GM12891 (cell line): ENCODE measurements at regions not wholly inside any gene's neighbourhood (a gene's known extent, or its start where the extent isn't known, plus 50 kb on each side); places are given as distances from the start of the nearest gene placed in this dataset.
A peak's percentile ranks its signal among the peaks of the same experiment; 100 is the strongest.

ENCODE experiments used
- DNase-seq: peaks from one replicate; pipeline ENCODE4 v3.0.0; 2011; ENCODE audit warnings: low spot score; ENCODE audit not compliant: insufficient read length
- FAIRE-seq: peaks from 2 replicates; lab custom pipeline; 2011; peaks lifted over from hg19 to GRCh38; lab: Jason Lieb, UNC
- PAX5 ChIP-seq: IDR thresholded peaks from 2 replicates; pipeline ENCODE4 v1.6.1; 2011; ENCODE audit warnings: low read length, moderate library complexity, mild to moderate bottlenecking; ENCODE audit not compliant: insufficient read depth, severe bottlenecking
- POLR2A ChIP-seq: IDR thresholded peaks from 2 replicates; pipeline ENCODE4 v1.6.1; 2011; ENCODE audit warnings: low read depth, low read length, control low read depth
- POLR2AphosphoS5 ChIP-seq: IDR thresholded peaks from 2 replicates; pipeline ENCODE4 v1.6.1; 2011; ENCODE audit warnings: low read depth, low read length, control low read depth
- POU2F2 ChIP-seq: IDR thresholded peaks from 2 replicates; pipeline ENCODE4 v1.6.1; 2011; ENCODE audit warnings: low read depth, mild to moderate bottlenecking, control low read depth, low read length, moderate library complexity
- SPI1 ChIP-seq: IDR thresholded peaks from 2 replicates; pipeline ENCODE4 v1.6.1; 2011; ENCODE audit warnings: low read depth, low read length, control low read depth
- TAF1 ChIP-seq: IDR thresholded peaks from 2 replicates; pipeline ENCODE4 v1.6.1; 2011; ENCODE audit warnings: low read depth, low read length, control low read depth

DNA sequence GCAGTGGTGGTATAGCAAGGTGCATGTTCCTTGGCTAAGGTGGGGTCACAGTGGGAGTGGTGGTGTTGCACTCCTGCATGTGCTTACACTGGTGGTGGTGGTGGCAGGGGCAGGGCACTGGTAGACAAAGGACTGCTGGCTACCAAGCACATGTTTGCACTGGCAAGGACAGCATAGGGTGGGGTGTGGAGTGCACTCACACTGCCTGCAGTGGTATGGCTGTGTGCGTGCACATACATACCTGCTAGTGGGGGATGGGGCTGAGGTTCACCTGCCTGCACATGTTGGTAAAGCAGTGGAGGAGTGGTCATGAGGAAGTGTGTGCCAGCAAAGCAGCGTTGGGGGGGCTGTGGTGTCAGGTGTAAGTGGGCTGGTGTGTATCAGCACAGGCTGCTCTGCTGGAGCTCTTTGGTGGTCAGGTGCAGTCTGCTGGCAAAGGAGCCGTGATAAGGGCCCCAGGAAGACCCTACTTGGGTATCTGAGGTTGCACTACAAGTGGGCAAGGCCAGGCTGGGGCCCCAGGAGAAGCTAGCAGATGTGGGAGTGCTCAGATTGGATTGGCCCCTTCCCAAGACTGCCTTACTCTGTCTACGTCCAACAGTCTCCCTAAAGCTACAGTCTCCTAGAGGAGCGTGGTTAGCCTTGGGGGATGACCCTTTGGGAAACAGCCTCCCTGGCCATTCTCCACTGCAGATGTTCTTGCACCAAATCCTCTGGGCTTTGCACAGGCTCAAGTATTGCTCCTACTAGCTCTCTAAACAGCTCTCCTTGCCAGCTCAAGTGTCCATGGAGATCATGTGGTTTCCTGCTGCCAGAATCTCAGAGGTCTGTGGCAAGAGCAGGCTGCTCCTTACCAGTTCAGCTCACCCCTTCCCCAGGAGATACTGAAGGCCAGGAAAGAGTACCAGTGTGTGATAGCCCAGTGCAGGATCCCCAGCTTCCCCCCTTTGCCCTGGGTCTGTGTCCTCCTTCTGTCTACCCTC lies 486.3 kb upstream of the PABPC4L start:
- TF ChIP-seq POLR2AphosphoS5 (no peak), PAX5 (no peak), POLR2A (no peak), POU2F2 (no peak), TAF1 (no peak), SPI1 (no peak)
- FAIRE-seq (no peak), DNase-seq (no peak)

DNA sequence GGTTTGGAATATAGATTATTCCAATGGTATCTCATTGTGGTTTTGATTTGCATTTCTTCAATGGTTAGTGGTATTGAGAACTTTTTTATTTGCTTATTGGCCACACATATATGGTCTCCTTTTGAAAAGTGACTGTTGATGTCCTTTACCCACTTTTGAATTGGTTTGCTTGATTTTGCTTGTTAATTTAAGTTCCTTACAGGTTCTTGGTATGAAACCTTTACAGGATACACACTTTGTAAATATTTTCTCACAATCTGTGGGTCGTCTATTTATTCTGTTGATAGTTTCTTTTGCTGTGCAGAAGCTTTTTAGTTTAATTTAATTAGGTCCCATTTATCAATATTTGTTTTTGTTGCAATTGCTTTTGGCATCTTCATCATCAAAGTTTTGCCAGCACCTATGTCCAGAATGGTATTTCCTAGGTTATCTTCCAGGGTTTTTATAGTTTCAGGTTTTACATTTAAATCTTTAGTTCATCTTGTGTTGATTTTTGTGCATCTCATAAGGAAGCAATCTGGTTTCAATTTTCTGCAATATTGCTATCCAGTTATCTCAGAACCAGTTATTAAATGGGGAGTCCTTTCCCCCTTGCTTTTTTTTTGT lies 475.7 kb upstream of the PABPC4L start:
- no peak for DNase-seq
- TF ChIP-seq POU2F2, result no peak
- TF ChIP-seq TAF1, result no peak
- no peak for TF ChIP-seq PAX5
- no peak for TF ChIP-seq POLR2A
- TF ChIP-seq POLR2AphosphoS5, result no peak
- no peak for TF ChIP-seq SPI1
- no peak for FAIRE-seq

DNA sequence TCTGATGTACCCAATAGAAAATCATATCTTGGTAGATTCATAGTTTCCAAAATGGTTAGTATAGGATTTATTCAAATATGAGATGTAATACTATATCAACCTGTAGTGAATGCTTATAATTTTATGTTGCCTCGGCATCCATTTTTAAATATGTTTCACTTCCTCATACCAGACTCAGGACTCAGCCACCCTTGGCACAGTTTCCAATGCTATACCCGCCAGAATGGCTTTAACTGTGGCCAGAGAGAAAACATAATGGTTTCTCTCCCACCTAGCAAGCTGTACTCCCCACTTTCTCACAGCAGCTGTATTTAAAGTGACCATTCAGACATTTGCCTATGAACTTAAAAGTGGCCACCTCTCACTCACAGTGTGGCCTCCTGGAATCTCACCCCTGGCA lies 466.6 kb upstream of the PABPC4L start:
- FAIRE-seq (no peak), DNase-seq (no peak)
- TF ChIP-seq SPI1, result peak; percentile 62; the same call in 1 of the 2 replicates
- no peak for TF ChIP-seq PAX5

DNA sequence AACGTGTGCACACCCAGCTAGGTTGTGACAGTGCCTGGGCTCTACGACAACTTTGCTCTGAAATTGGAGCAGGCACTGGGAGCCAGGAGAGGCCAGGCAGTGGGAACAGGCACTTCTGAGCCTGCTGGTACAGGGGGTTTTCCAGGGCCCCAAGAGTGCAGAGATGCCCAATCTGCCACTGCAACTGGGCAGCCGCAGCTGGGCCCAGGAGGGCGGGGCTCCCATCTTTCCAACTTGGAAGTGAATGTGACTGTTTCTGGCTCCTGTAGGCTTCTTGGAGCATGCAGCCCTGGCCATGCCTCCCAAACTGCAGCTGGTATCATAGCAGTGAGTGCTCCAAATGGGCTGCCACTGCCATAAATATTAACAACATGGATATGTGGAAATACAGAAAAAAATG lies 465.1 kb upstream of the PABPC4L start:
- no peak for TF ChIP-seq POLR2AphosphoS5
- no peak for TF ChIP-seq POU2F2
- TF ChIP-seq SPI1, result no peak
- TF ChIP-seq TAF1, result no peak
- TF ChIP-seq POLR2A, result no peak
- TF ChIP-seq PAX5, result no peak
- DNase-seq (no peak), FAIRE-seq (no peak)

DNA sequence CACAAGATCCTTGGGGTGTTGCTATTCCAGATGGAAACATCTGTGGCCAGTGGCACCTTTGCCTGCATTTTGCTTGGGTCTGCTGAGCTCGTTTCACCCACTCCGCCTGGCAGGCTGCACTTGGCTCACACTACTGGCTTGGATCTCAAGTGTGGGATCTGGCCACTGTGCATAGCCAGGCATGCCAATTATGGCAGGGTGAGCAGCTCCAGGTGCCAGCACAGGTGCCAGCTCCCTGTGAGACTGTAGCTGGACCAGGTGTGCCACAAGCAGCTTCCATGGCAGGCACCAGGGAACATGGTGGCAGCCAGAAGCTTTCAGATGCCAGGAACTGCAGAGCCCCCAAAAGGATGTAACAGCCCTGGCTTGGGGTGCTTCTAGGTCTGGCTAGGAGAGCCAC lies 463.8 kb upstream of the PABPC4L start:
- no peak for FAIRE-seq
- DNase-seq, result no peak
- TF ChIP-seq SPI1 (no peak), POU2F2 (no peak), POLR2AphosphoS5 (no peak), PAX5 (no peak), POLR2A (no peak), TAF1 (no peak)

DNA sequence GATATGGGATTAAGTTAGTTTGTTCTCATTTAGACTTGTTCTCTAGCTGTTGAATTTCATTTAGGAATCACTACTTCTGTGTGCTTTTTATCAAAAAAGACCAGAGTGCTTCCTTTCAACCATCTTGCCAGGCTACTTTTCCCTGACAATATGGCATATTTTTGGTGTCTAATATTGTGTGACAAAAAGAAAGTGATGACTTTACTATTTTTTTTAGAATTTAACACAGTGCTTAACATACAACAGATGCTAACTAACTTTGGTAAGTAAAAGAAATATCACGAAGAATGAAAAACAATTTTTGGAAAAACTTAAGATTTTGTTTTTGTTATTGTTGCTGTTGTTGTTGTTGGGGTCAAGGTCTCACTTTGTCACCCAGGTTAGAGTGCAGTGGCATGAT lies 462.2 kb upstream of the PABPC4L start:
- FAIRE-seq (no peak), DNase-seq (no peak)
- no peak for TF ChIP-seq POLR2AphosphoS5
- no peak for TF ChIP-seq TAF1
- no peak for TF ChIP-seq PAX5
- no peak for TF ChIP-seq SPI1
- no peak for TF ChIP-seq POLR2A

DNA sequence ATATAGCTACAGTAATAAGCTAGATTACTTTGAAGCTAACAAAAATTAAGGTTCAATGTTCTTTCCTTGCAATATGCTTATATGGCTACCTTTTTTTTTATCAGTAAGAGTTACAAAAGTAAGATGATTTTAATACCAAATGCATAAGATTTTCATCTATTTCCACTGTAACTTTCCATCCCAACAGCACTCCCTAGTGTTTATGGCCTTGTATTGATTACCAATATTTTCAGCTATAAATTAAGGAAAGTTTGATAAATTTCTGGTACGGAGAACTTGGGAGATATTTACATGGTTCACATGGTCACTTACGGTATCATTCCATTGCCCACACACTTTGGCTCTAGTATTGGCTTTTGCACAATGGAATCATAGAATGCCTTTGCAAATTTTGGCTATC lies 448.9 kb upstream of the PABPC4L start:
- FAIRE-seq, result no peak
- TF ChIP-seq SPI1 (no peak), TAF1 (no peak), PAX5 (no peak), POLR2A (no peak), POU2F2 (no peak), POLR2AphosphoS5 (no peak)
- DNase-seq, result no peak

DNA sequence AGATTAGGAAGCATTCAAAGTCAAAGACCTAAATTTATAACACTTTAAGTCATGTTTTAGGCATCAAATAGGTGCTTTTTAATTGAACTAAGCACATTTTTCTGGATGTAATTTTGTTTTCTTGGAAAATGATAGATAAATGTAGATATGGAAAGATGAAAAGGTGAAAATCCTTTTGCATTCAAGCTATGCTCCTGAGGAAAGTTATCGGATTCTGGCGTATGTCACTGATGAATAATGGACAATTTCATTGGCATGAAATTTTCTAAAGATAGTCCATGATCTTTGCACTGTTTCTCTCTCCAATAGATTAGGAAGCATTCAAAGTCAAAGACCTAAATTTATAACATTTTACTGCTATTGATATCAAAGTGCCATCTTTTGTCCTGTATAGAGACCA lies 444.2 kb upstream of the PABPC4L start:
- DNase-seq (no peak), FAIRE-seq (no peak)
- TF ChIP-seq TAF1 (no peak), POU2F2 (no peak), POLR2A (no peak), PAX5 (no peak), SPI1 (no peak), POLR2AphosphoS5 (no peak)

DNA sequence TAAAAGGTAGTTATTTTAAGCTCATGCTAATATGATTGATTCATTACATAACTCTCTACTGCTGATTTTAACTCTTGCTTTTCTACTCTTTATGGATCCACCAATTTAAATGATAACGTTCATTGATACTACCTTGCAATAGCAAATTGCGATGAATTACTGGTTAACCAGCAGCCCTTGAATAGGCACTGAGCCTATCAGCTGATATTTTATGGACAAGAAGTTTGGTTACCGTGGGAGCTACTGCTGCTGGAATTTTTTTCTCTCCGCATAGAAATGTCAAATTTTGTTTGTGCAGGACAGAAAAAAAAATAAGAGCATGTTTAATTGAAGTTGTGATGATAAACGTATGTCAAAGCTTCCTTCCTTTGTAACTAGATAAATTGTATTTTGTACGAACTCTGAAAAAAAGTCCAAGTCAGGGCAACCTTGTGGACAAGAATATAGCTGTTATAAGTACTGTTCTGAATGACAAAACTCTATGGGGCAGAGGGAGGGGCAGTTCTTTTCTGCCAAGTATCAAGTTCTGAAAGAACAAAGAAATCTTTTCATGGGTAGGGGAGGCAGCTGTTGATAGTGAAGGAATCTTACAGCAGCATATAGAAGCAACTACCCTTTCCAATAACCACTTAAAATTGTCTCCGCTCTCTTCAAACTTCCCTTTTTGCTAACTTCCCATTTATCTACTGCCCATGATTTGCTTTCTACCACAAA lies 434.9 kb upstream of the PABPC4L start:
- FAIRE-seq (no peak), DNase-seq (no peak)
- TF ChIP-seq TAF1, result no peak
- TF ChIP-seq SPI1, result no peak
- TF ChIP-seq POLR2AphosphoS5, result no peak
- no peak for TF ChIP-seq POLR2A
- no peak for TF ChIP-seq POU2F2
- no peak for TF ChIP-seq PAX5

DNA sequence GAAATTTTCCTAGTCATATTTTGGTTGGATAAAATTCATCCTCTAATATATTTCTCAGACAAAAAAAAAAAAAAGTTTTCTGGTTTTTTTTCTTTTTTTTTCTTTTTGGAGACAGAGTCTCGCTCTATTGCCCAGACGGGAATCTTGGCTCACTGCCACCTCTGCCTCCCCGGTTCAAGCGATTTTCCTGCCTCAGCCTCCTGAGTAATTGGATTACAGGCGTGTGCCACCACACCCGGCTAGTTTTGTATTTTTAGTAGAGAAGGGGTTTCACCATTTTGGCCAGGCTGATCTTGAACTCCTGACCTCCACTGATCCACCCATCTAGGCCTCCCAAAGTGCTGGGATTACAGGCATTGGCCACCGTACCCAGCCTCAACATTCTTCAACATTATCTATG lies 432.7 kb upstream of the PABPC4L start:
- no peak for DNase-seq
- FAIRE-seq, result no peak
- TF ChIP-seq TAF1, result no peak
- TF ChIP-seq SPI1, result no peak
- TF ChIP-seq POLR2A, result no peak
- TF ChIP-seq POU2F2, result no peak
- TF ChIP-seq POLR2AphosphoS5, result no peak
- no peak for TF ChIP-seq PAX5
